T-cell (primary cell): ENCODE measurements at regions not wholly inside any gene's neighbourhood (a gene's known extent, or its start where the extent isn't known, plus 50 kb on each side); places are given as distances from the start of the nearest gene placed in this dataset.

Experiments
- ATAC-seq, 4 experiments: fragments of 200-7000 bp in 3 of 4; fragments of 150-1000 bp in 1 of 4; cut with Tn5 transposase; replicated peaks in 1 of 4; 1 replicate in 3 of 4; 2 replicates in 1 of 4; pipeline ENCODE4 v1.10.0; 2021; ENCODE audit warnings: moderate library complexity in 3 of 4, mild to moderate bottlenecking in 2 of 4, moderate number of reproducible peaks in 1 of 4
- CTCF ChIA-PET, 2 donors: fragments of 300-600 bp; sonication (Branson Sonifier 250); formaldehyde crosslinking; loops; one replicate each; lab custom pipeline; 2022; ENCODE audit warnings: antibody characterized with exemption in 2 of 2; lab: Charles Lee
- POLR2A ChIA-PET, 2 donors: fragments of 300-600 bp; sonication (Branson Sonifier 250); formaldehyde crosslinking; loops; one replicate each; lab custom pipeline; 2022; ENCODE audit warnings: antibody characterized with exemption in 2 of 2; lab: Charles Lee
- DNase-seq, 35 experiments: peaks; one replicate each; pipeline versions ENCODE4 v3.0.0 to v3.0.0-alpha.2; 2013 to 2023
- H3K27ac ChIP-seq: one replicate; pipeline ENCODE4 v1.5.1; 2013; ENCODE audit warnings: low read length
- H3K27me3 ChIP-seq, 2 experiments: replicated peaks in 1 of 2; 1 replicate in 1 of 2; 2 replicates in 1 of 2; pipeline versions ENCODE4 v1.6.1 to v1.7.0; 2013; ENCODE audit warnings: low read length in 1 of 2, mixed read lengths in 1 of 2; ENCODE audit not compliant: control insufficient read depth in 2 of 2, insufficient read depth in 2 of 2; ENCODE audit errors: extremely low read depth in 1 of 2
- H3K36me3 ChIP-seq, 2 donors: 1 replicate in 1 of 2; 2 replicates in 1 of 2; pipeline versions ENCODE4 v1.6.1 to v1.7.0; 2013; ENCODE audit warnings: low read length in 1 of 2; ENCODE audit not compliant: control insufficient read depth in 2 of 2, insufficient read depth in 1 of 2; ENCODE audit errors: extremely low read depth in 1 of 2
- H3K4me1 ChIP-seq, 2 experiments: 1 replicate in 1 of 2; 2 replicates in 1 of 2; pipeline versions ENCODE4 v1.6.1 to v1.7.0; 2013; ENCODE audit warnings: low read length in 2 of 2, mixed read lengths in 1 of 2; ENCODE audit not compliant: insufficient read depth in 2 of 2, control insufficient read depth in 1 of 2; ENCODE audit errors: extremely low read depth in 1 of 2
- H3K4me3 ChIP-seq, 2 donors: 1 replicate in 1 of 2; 2 replicates in 1 of 2; pipeline versions ENCODE4 v1.5.1 to v1.7.0; 2013; ENCODE audit warnings: mild to moderate bottlenecking in 2 of 2, low read length in 1 of 2, moderate library complexity in 1 of 2; ENCODE audit not compliant: control insufficient read depth in 1 of 2; ENCODE audit errors: extremely low read depth in 1 of 2
- H3K9me3 ChIP-seq: 2 replicates; pipeline ENCODE4 v1.7.0; 2013
- H3K27ac Mint-ChIP-seq, 2 donors: one replicate each; pipeline ENCODE4 v1.8.0; 2020 to 2021; ENCODE audit warnings: mild to moderate bottlenecking in 2 of 2, mixed read lengths in 2 of 2
- H3K27me3 Mint-ChIP-seq, 2 donors: one replicate each; pipeline ENCODE4 v1.8.0; 2021 to 2022; ENCODE audit warnings: mixed read lengths in 2 of 2
- H3K36me3 Mint-ChIP-seq: one replicate; pipeline ENCODE4 v1.8.0; 2021; ENCODE audit warnings: mixed read lengths
- H3K4me1 Mint-ChIP-seq, 3 donors: one replicate each; pipeline ENCODE4 v1.8.0; 2020 to 2022; ENCODE audit warnings: mixed read lengths in 3 of 3, mild to moderate bottlenecking in 1 of 3
- H3K4me3 Mint-ChIP-seq, 3 donors: one replicate each; pipeline ENCODE4 v1.8.0; 2020 to 2022; ENCODE audit warnings: mild to moderate bottlenecking in 3 of 3, mixed read lengths in 3 of 3, moderate library complexity in 3 of 3
- H3K9me3 Mint-ChIP-seq, 3 donors: one replicate each; pipeline ENCODE4 v1.8.0; 2020 to 2022; ENCODE audit warnings: mixed read lengths in 3 of 3
- WGBS: methylation state at CpG from one replicate; pipeline ENCODE4 v1.1.5; 2013; ENCODE audit warnings: missing lambda C conversion rate; ENCODE audit not compliant: insufficient coverage; 5-methylcytosine and 5-hydroxymethylcytosine counted together

DNA sequence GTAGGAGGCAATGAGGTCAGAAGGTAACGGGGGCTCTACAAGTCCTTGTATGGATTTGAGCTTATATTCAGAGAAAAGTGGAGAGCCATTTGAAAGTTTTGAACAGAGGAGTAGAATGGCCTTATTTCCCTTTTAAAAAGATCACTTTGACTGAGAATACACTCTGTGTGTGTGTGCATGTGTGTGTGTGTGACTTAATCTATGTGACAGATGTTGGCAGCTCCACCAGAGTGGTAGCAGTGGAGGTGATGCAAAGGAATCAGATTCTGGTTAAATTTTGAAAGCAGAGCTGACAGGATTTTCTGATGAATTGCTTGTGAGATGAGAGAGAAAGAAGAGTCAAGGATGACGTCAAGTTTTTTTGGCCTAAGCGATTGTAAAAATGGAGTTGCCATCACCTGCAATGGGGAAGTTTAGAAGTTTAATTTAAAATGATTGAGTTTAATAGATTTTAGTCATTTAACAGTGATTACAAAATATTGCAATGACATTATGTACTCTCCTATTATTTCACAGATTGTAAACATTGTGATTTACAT lies 172.2 kb upstream of the HEY2 start:
- Histone ChIP-seq H3K4me3 (no peak overlapping the region), H3K27ac (no peak overlapping the region), H3K4me1 (no peaks in the 10 kb centered on the region), H3K27me3 (peaks cover 0 to 6% of the 10 kb centered on the region in 2 experiments), H3K9me3 (no peaks in the 10 kb centered on the region), H3K36me3 (no peaks in the 10 kb centered on the region)
- ChIA-PET CTCF (no interaction called here), POLR2A (no interaction called here)
- Mint-ChIP-seq H3K27me3 (peaks cover 13 to 18% of the 10 kb centered on the region in 2 donors), H3K4me1 (no peaks in the 10 kb centered on the region), H3K27ac (no peak overlapping the region), H3K9me3 (no peaks in the 10 kb centered on the region), H3K4me3 (no peak overlapping the region), H3K36me3 (no peaks in the 10 kb centered on the region)
- WGBS, result 86% methylated on average over 1 of the region's 3 CpGs
- DNase-seq (no peak), ATAC-seq (no peak)

DNA sequence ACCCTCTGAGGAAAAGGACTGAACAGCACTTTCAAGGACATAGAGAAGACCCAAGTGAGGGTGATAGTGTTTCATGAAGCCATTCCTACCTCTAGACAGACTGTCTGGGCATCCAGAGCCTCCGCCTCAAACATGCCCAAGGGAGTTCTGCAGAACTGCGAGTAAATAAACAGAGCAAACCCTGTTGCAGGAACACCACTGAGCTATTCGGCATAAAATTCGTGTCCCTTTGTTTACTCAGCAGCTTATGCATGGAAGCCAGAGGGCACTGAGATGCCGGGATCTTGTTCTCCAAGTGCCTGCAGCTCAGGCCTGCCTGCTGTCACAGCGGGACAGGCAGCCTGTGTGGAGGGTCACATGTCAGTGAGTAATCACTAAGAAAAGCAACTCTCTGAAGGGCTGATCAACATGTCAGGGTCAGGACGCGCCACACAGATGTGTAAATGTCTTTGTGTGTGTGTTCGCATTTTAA lies 164.9 kb upstream of the HEY2 start:
- Mint-ChIP-seq H3K4me3 (no peak overlapping the region), H3K9me3 (no peaks in the 10 kb centered on the region), H3K27me3 (peaks cover 15 to 20% of the 10 kb centered on the region in 2 donors), H3K27ac (no peak overlapping the region), H3K36me3 (no peaks in the 10 kb centered on the region), H3K4me1 (no peaks in the 10 kb centered on the region)
- H3K9me3 ChIP-seq, result no peaks in the 10 kb centered on the region
- CTCF ChIA-PET, result no interaction called here
- no peaks in the 10 kb centered on the region for H3K36me3 ChIP-seq
- H3K27ac ChIP-seq, result no peak overlapping the region
- no peaks in the 10 kb centered on the region for H3K27me3 ChIP-seq
- POLR2A ChIA-PET, result no interaction called here
- WGBS, result 79% methylated on average over 5 of the region's 9 CpGs
- DNase-seq (no peak), ATAC-seq (no peak)
- H3K4me3 ChIP-seq, result no peak overlapping the region
- H3K4me1 ChIP-seq, result no peaks in the 10 kb centered on the region

DNA sequence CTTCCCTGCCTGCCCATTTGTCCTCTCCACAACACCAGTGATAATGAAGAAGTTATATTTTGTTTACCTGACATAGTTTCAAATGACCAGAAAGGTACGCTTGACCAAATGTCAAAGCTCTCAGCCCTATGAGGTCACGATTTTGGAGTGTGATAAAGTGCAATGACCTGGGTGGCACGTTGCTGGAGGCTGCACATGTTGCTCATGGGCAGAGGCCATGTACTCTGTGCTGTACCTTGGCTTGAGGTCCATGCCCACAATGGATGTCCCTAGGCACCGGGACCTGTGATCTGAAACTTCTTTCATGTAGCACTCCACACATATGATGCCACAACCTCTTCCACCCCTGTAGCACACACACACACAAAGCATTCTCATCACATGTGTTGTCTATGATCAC lies 164.0 kb upstream of the HEY2 start:
- ATAC-seq, result no peak
- POLR2A ChIA-PET, result no interaction called here
- H3K4me1 Mint-ChIP-seq, result no peaks in the 10 kb centered on the region
- no peaks in the 10 kb centered on the region for H3K27me3 ChIP-seq
- H3K27me3 Mint-ChIP-seq, result peaks cover 17 to 20% of the 10 kb centered on the region in 2 donors
- no peak overlapping the region for H3K27ac Mint-ChIP-seq
- 75% methylated on average over 3 of the region's 4 CpGs for WGBS
- CTCF ChIA-PET, result no interaction called here
- no peak for DNase-seq
- H3K9me3 ChIP-seq, result no peaks in the 10 kb centered on the region
- H3K36me3 Mint-ChIP-seq, result no peaks in the 10 kb centered on the region
- H3K27ac ChIP-seq, result no peak overlapping the region
- H3K4me3 ChIP-seq, result no peak overlapping the region
- H3K36me3 ChIP-seq, result no peaks in the 10 kb centered on the region
- no peaks in the 10 kb centered on the region for H3K4me1 ChIP-seq
- no peak overlapping the region for H3K4me3 Mint-ChIP-seq
- no peaks in the 10 kb centered on the region for H3K9me3 Mint-ChIP-seq

DNA sequence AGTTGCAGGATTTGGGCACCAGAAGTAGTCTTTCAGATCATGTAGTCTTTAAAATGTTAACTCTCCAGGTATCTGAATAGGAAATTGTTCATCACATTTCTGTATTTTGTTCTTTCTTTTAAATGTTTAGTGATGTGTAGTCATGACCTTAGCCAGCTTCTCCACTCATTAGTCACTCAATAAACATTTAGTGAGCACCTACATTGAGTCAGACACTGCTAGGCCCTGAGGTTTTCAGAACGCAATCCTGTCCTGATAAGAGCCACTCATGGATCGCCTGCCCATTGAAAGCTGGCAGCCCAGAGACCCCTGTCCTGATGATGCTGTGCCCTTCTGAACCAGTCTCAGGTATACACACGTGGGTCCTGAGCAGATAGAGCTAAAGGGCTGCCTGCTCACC lies 163.4 kb upstream of the HEY2 start:
- Mint-ChIP-seq H3K4me3 (no peak overlapping the region), H3K27ac (no peak overlapping the region), H3K36me3 (no peaks in the 10 kb centered on the region), H3K27me3 (peaks cover 17 to 20% of the 10 kb centered on the region in 2 donors), H3K9me3 (no peaks in the 10 kb centered on the region), H3K4me1 (no peaks in the 10 kb centered on the region)
- 87% methylated on average over 2 of the region's 3 CpGs for WGBS
- Histone ChIP-seq H3K4me3 (no peak overlapping the region), H3K27me3 (no peaks in the 10 kb centered on the region), H3K27ac (no peak overlapping the region), H3K36me3 (no peaks in the 10 kb centered on the region), H3K9me3 (no peaks in the 10 kb centered on the region), H3K4me1 (no peaks in the 10 kb centered on the region)
- CTCF ChIA-PET, result no interaction called here
- ATAC-seq (no peak), DNase-seq (no peak)
- POLR2A ChIA-PET, result no interaction called here

DNA sequence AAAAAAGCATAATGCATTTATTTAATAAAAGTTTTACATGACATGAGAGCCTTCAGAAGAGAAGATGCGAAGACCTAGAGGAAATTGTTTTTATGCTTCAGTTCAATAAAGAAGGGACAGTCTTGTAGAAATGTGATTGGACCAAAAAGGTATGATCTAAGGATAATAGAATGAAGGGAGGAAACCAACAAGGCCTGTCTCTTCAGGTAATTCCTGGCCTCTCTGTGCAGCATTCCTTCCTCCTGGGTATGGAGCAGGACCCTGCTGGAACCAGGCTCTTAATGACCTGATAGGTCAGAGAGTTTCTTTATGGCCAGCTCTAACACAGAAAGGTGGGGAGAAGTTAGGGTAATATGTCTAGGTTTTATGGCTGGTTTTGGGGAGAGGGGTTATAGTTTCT lies 162.8 kb upstream of the HEY2 start:
- DNase-seq (no peak), ATAC-seq (no peak)
- no peaks in the 10 kb centered on the region for H3K9me3 ChIP-seq
- Mint-ChIP-seq H3K4me1 (no peaks in the 10 kb centered on the region), H3K36me3 (no peaks in the 10 kb centered on the region), H3K27ac (no peak overlapping the region), H3K9me3 (no peaks in the 10 kb centered on the region), H3K27me3 (peaks cover 17 to 20% of the 10 kb centered on the region in 2 donors), H3K4me3 (no peak overlapping the region)
- no peaks in the 10 kb centered on the region for H3K27me3 ChIP-seq
- no peaks in the 10 kb centered on the region for H3K36me3 ChIP-seq
- no peak overlapping the region for H3K27ac ChIP-seq
- H3K4me3 ChIP-seq, result no peak overlapping the region
- H3K4me1 ChIP-seq, result no peaks in the 10 kb centered on the region
- ChIA-PET POLR2A (no interaction called here), CTCF (no interaction called here)
- no CpG with 5 or more reads among the region's 1 CpG for WGBS

DNA sequence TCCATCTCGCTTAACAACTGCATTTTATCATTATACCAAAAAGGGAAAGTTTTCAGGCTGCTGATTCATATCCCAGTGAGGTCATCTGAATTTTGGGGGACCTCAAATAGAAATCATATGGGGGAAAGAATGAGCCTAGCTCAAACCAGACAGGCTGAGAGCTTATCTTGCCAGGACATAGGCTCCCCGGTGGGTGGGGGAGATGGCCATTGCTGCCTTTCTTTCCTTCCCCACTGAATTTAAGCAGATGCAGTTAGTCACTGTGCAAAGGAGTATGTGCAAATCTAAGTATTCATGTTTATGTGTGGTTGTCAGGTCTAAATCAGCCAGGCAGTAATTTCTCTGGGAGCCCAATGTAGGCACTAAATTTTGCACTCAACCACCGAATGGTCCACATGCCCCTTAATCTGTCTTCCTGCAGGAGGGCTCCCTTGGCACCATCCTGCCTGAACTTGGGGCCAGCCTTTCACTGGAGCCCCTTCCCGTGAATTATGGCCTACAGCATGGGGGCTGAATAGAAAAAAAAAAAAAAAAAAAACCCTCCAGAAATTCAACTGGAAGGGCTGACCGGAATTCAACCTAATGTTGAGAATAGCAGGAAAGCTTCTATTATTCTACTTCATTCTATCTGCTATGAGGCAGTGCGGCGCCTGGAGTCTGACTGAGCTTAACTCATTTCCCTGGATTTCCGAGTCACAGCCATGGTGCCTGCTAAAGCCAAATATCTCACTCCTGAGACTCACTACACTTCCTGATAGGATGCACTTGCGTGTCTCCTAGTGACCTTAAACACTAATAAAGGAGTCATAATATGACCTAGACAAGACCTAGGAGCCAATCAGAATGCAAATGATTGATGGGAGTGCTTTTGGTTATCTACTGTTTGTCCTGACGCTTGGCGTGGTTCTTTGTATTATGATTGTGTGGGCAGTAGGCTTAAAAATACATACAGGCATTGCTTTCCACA lies 161.5 kb upstream of the HEY2 start:
- POLR2A ChIA-PET, result no interaction called here
- no peak overlapping the region for H3K4me3 Mint-ChIP-seq
- Histone ChIP-seq H3K27ac (no peak overlapping the region), H3K4me3 (no peak overlapping the region), H3K4me1 (no peaks in the 10 kb centered on the region), H3K36me3 (no peaks in the 10 kb centered on the region), H3K27me3 (no peaks in the 10 kb centered on the region), H3K9me3 (no peaks in the 10 kb centered on the region)
- H3K9me3 Mint-ChIP-seq, result no peaks in the 10 kb centered on the region
- H3K4me1 Mint-ChIP-seq, result no peaks in the 10 kb centered on the region
- H3K27me3 Mint-ChIP-seq, result peaks cover 14 to 19% of the 10 kb centered on the region in 2 donors
- no peak for DNase-seq
- H3K36me3 Mint-ChIP-seq, result no peaks in the 10 kb centered on the region
- ATAC-seq, result no peak
- H3K27ac Mint-ChIP-seq, result no peak overlapping the region
- CTCF ChIA-PET, result no interaction called here
- WGBS, result 100% methylated on average over 3 of the region's 11 CpGs
